B cell (primary cell): ENCODE measurements at regions not wholly inside any gene's neighbourhood (a gene's known extent, or its start where the extent isn't known, plus 50 kb on each side); places are given as distances from the start of the nearest gene placed in this dataset.

ENCODE experiments used
- ATAC-seq: fragments of 200-7000 bp; cut with Tn5 transposase; one replicate; pipeline ENCODE4 v1.10.0; 2021; ENCODE audit warnings: low read depth, mild to moderate bottlenecking, moderate number of reproducible peaks, moderate library complexity
- CTCF ChIA-PET: fragments of 350-600 bp; sonication (Branson Sonifier 250); formaldehyde crosslinking; loops from one replicate; lab custom pipeline; 2021; ENCODE audit warnings: antibody characterized with exemption, inconsistent platforms; lab: Charles Lee
- POLR2A ChIA-PET: fragments of 350-600 bp; sonication (Branson Sonifier 250); formaldehyde crosslinking; loops from one replicate; lab custom pipeline; 2021; ENCODE audit warnings: antibody characterized with exemption; lab: Charles Lee
- DNase-seq: peaks from one replicate; pipeline ENCODE4 v3.0.0; 2013
- H2AFZ ChIP-seq: 2 replicates; pipeline ENCODE4 v1.6.1; 2012; ENCODE audit warnings: mild to moderate bottlenecking, low read depth, low read length; ENCODE audit not compliant: insufficient read depth, poor library complexity, severe bottlenecking
- H3K27ac ChIP-seq, 2 donors: 1 replicate in 1 of 2; 2 replicates in 1 of 2; pipeline ENCODE4 v1.5.1; 2012 to 2013; ENCODE audit warnings: low read length in 2 of 2, mild to moderate bottlenecking in 2 of 2, moderate library complexity in 1 of 2
- H3K27me3 ChIP-seq, 4 experiments: fragments of 200-600 bp in 1 of 4; sonication (generic) in 1 of 4; replicated peaks in 1 of 4; 1 replicate in 2 of 4; 2 replicates in 2 of 4; pipeline versions ENCODE4 v1.6.1 to v1.7.0; 2013 to 2016; ENCODE audit warnings: low read length in 3 of 4, mild to moderate bottlenecking in 2 of 4, mixed read lengths in 1 of 4, moderate library complexity in 1 of 4; ENCODE audit not compliant: insufficient read depth in 4 of 4, control insufficient read depth in 3 of 4; ENCODE audit errors: control extremely low read depth in 1 of 4
- H3K36me3 ChIP-seq, 2 experiments: replicated peaks in 1 of 2; 1 replicate in 1 of 2; 2 replicates in 1 of 2; pipeline versions ENCODE4 v1.6.1 to v1.7.1; 2013; ENCODE audit warnings: low read length in 1 of 2; ENCODE audit not compliant: insufficient read depth in 2 of 2, control insufficient read depth in 1 of 2; ENCODE audit errors: control extremely low read depth in 1 of 2, extremely low read depth in 1 of 2
- H3K4me1 ChIP-seq, 2 donors: fragments of 200-600 bp in 1 of 2; sonication (generic) in 1 of 2; 1 replicate in 1 of 2; 2 replicates in 1 of 2; pipeline versions ENCODE4 v1.5.1 to v1.6.1; 2013 to 2017; ENCODE audit warnings: low read length in 2 of 2; ENCODE audit not compliant: control insufficient read depth in 2 of 2, insufficient read depth in 2 of 2
- H3K4me2 ChIP-seq: replicated peaks from 2 replicates; pipeline ENCODE3; 2012; ENCODE audit warnings: mild to moderate bottlenecking, low read depth, low read length; ENCODE audit not compliant: poor library complexity, severe bottlenecking
- H3K4me3 ChIP-seq, 5 experiments: fragments of 200-600 bp in 1 of 5; sonication (generic) in 1 of 5; 1 replicate in 3 of 5; 2 replicates in 2 of 5; pipeline versions ENCODE4 v1.5.1 to v1.7.0; 2011 to 2016; ENCODE audit warnings: low read length in 4 of 5, mild to moderate bottlenecking in 4 of 5, low read depth in 2 of 5, control low read depth in 1 of 5, moderate library complexity in 1 of 5; ENCODE audit not compliant: insufficient read depth in 1 of 5; ENCODE audit errors: control extremely low read depth in 1 of 5, extremely low read depth in 1 of 5
- H3K79me2 ChIP-seq: fragments of 200-600 bp; sonication (generic); one replicate; pipeline ENCODE4 v1.6.0; 2016; ENCODE audit warnings: low read length; ENCODE audit not compliant: control insufficient read depth, insufficient read depth
- H3K9ac ChIP-seq: fragments of 200-600 bp; sonication (generic); 2 replicates; pipeline ENCODE4 v1.6.1; 2017; ENCODE audit warnings: mild to moderate bottlenecking, low read length, moderate library complexity
- H3K9me3 ChIP-seq, 3 donors: one replicate each; pipeline versions ENCODE4 v1.6.1 to v1.7.1; 2013; ENCODE audit warnings: low read length in 2 of 3; ENCODE audit not compliant: control insufficient read depth in 2 of 3, insufficient read depth in 1 of 3; ENCODE audit errors: control extremely low read depth in 1 of 3
- H4K20me1 ChIP-seq: 2 replicates; pipeline ENCODE4 v1.6.0; 2012; ENCODE audit warnings: mild to moderate bottlenecking, low read length; ENCODE audit not compliant: insufficient read depth, control insufficient read depth, poor library complexity, severe bottlenecking
- H3K27ac Mint-ChIP-seq: one replicate; pipeline ENCODE4 v1.8.0; 2021; ENCODE audit warnings: mixed read lengths
- H3K27me3 Mint-ChIP-seq: one replicate; pipeline ENCODE4 v1.8.0; 2021; ENCODE audit warnings: mixed read lengths
- H3K4me1 Mint-ChIP-seq: one replicate; pipeline ENCODE4 v1.8.0; 2021; ENCODE audit warnings: mixed read lengths
- H3K4me3 Mint-ChIP-seq: one replicate; pipeline ENCODE4 v1.8.0; 2021; ENCODE audit warnings: mixed read lengths
- H3K9me3 Mint-ChIP-seq: one replicate; pipeline ENCODE4 v1.8.0; 2022; ENCODE audit warnings: mixed read lengths; ENCODE audit not compliant: insufficient read depth
- CTCF ChIP-seq: fragments of 200-600 bp; IDR thresholded peaks from one replicate; pipeline ENCODE4 v1.8.0; 2022; ENCODE audit warnings: antibody characterized with exemption, mild to moderate bottlenecking
- EZH2 ChIP-seq: IDR thresholded peaks from 2 replicates; pipeline ENCODE4 v1.6.1; 2012; ENCODE audit warnings: borderline replicate concordance, low read depth, mild to moderate bottlenecking, moderate library complexity, low read length; ENCODE audit not compliant: insufficient read depth, poor library complexity, severe bottlenecking
- WGBS: methylation state at CpG from one replicate; pipeline ENCODE4 v1.1.5; 2013; ENCODE audit warnings: missing lambda C conversion rate; ENCODE audit not compliant: insufficient coverage; 5-methylcytosine and 5-hydroxymethylcytosine counted together
- intact Hi-C: fragments of 100-400 bp; cut with micrococcal nuclease; formaldehyde crosslinking; loops from one replicate; pipeline ENCODE4 v1.10.0; 2022

- ATAC-seq (no peak), DNase-seq (peak; percentile 36)
- Mint-ChIP-seq H3K9me3 (no peaks in the 10 kb centered on the region), H3K4me1 (peaks cover 92% of the 10 kb centered on the region), H3K4me3 (peak overlapping the region; percentile 55), H3K27ac (peak overlapping the region; percentile 83), H3K27me3 (no peaks in the 10 kb centered on the region)
- 96% methylated on average over 6 of the region's 6 CpGs for WGBS
- TF ChIP-seq EZH2: no peak
- TF ChIP-seq CTCF: no peak
- Histone ChIP-seq H3K9ac (no peak overlapping the region), H3K36me3 (no peaks in the 10 kb centered on the region), H3K27ac (peak overlapping the region; percentile 87 to 89), H3K4me2 (peak overlapping the region; percentile 62), H4K20me1 (no peaks in the 10 kb centered on the region), H3K79me2 (no peaks in the 10 kb centered on the region), H3K27me3 (peaks cover 0 to 2% (median 0%) of the 10 kb centered on the region in 4 experiments), H2AFZ (no peak overlapping the region), H3K9me3 (peaks cover 0 to 13% (median 0%) of the 10 kb centered on the region in 3 donors), H3K4me1 (peaks cover 89 to 100% of the 10 kb centered on the region in 2 donors), H3K4me3 (no peak overlapping the region)
- intact Hi-C loops: no loop called here
- CTCF ChIA-PET: interaction anchor here (0.7 to 15.3 kb wide), 10 partner anchors 8 to 354 kb away, joined by 3 to 650 read pairs (median 4); partner anchors contain the start of gene ZFP36L2
- POLR2A ChIA-PET: interaction anchor here (1.1 to 14.8 kb wide), 4 partner anchors 38 to 93 kb away, joined by 4 to 561 read pairs (median 59); partner anchors contain the start of gene ZFP36L2
Measured at GRCh38 chr2:43130548-43130875, 95.9 kb downstream of the ZFP36L2 start.

GRCh38 chr2:43129676-43130547, 96.5 kb downstream of the ZFP36L2 start:
- Mint-ChIP-seq H3K4me1 (peaks cover 93% of the 10 kb centered on the region), H3K27me3 (no peaks in the 10 kb centered on the region), H3K27ac (peak overlapping the region; percentile 83), H3K4me3 (peak overlapping the region; percentile 55), H3K9me3 (no peaks in the 10 kb centered on the region)
- Histone ChIP-seq H3K9me3 (peaks cover 0 to 13% (median 0%) of the 10 kb centered on the region in 3 donors), H3K4me2 (peak overlapping the region; percentile 62), H3K4me1 (peaks cover 89 to 100% of the 10 kb centered on the region in 2 donors), H3K9ac (no peak overlapping the region), H3K27me3 (peaks cover 0 to 2% (median 0%) of the 10 kb centered on the region in 4 experiments), H3K27ac (peak overlapping the region; percentile 87 to 89), H2AFZ (no peak overlapping the region), H3K4me3 (no peak overlapping the region), H3K36me3 (no peaks in the 10 kb centered on the region), H4K20me1 (no peaks in the 10 kb centered on the region), H3K79me2 (no peaks in the 10 kb centered on the region)
- intact Hi-C loops: no loop called here
- ATAC-seq: peak; percentile 8
- CTCF ChIA-PET: interaction anchor here (0.5 to 15.3 kb wide), 16 partner anchors 9 to 872 kb away, joined by 3 to 650 read pairs (median 4); partner anchors contain the start of gene ZFP36L2
- 33% methylated on average over 10 of the region's 14 CpGs for WGBS
- peak; percentile 64 for DNase-seq
- POLR2A ChIA-PET: interaction anchor here (0.6 to 14.8 kb wide), 6 partner anchors 9 to 94 kb away, joined by 3 to 561 read pairs (median 4); partner anchors contain the start of gene ZFP36L2
- TF ChIP-seq EZH2 (no peak), CTCF (no peak)
